SK-N-SH (cell line): ENCODE measurements at regions not wholly inside any gene's neighbourhood (a gene's known extent, or its start where the extent isn't known, plus 50 kb on each side); places are given as distances from the start of the nearest gene placed in this dataset.

Experiments used
- CTCF ChIA-PET: fragments of 300-600, 350-600 bp; formaldehyde crosslinking; extraction: SDS; loops from one replicate; lab custom pipeline; 2021; lab: Yijun Ruan, JAX
- POLR2A ChIA-PET: fragments of 350-600 bp; sonication (Branson Sonifier 250); formaldehyde crosslinking; extraction: SDS; loops from one replicate; lab custom pipeline; 2020; ENCODE audit warnings: antibody characterized with exemption, inconsistent platforms; lab: Yijun Ruan, JAX
- DNase-seq: peaks from one replicate; pipeline ENCODE4 v3.0.0; 2012
- H2AFZ ChIP-seq: fragments of 200-600 bp; sonication (generic); 2 replicates; pipeline ENCODE4 v1.8.1; 2016; ENCODE audit warnings: antibody characterized with exemption, mild to moderate bottlenecking, low read depth
- H3F3A ChIP-seq: fragments of 200-600 bp; sonication (generic); replicated peaks from 2 replicates; pipeline ENCODE3; 2016; ENCODE audit warnings: antibody characterized with exemption, mild to moderate bottlenecking; ENCODE audit not compliant: insufficient read depth
- H3K27ac ChIP-seq, 2 experiments: fragments of 200-500 bp in 1 of 2; fragments of 200-600 bp in 1 of 2; sonication (Bioruptor generic) in 1 of 2; sonication (generic), shearing (Covaris generic) in 1 of 2; 2 replicates each; pipeline versions ENCODE4 v1.5.1 to v1.6.1; 2014 to 2016; ENCODE audit warnings: low read depth in 2 of 2, inconsistent platforms in 1 of 2, low read length in 1 of 2, mild to moderate bottlenecking in 1 of 2, mixed read lengths in 1 of 2
- H3K27me3 ChIP-seq: fragments of 200-600 bp; sonication (generic), shearing (Covaris generic); 2 replicates; pipeline ENCODE4 v1.6.1; 2016; ENCODE audit warnings: mixed run types; ENCODE audit not compliant: insufficient read depth
- H3K36me3 ChIP-seq, 2 experiments: fragments of 200-500 bp in 1 of 2; fragments of 200-600 bp in 1 of 2; sonication (Bioruptor generic) in 1 of 2; sonication (generic) in 1 of 2; replicated peaks in 1 of 2; 2 replicates each; pipeline versions ENCODE3 to v1.5.1; 2014 to 2016; ENCODE audit warnings: low read length in 1 of 2, mild to moderate bottlenecking in 1 of 2; ENCODE audit not compliant: insufficient read depth in 2 of 2, control insufficient read depth in 1 of 2
- H3K4me1 ChIP-seq, 2 experiments: fragments of 200-500 bp in 1 of 2; fragments of 200-600 bp in 1 of 2; sonication (Bioruptor generic) in 1 of 2; sonication (generic), shearing (Covaris generic) in 1 of 2; 2 replicates each; pipeline versions ENCODE4 v1.5.1 to v1.6.1; 2014 to 2016; ENCODE audit warnings: low read depth in 1 of 2, low read length in 1 of 2, mixed run types in 1 of 2; ENCODE audit not compliant: insufficient read depth in 2 of 2, control insufficient read depth in 1 of 2
- H3K4me2 ChIP-seq: fragments of 200-600 bp; sonication (generic), shearing (Covaris generic); 2 replicates; pipeline ENCODE4 v1.6.1; 2017; ENCODE audit warnings: mixed run types
- H3K4me3 ChIP-seq, 2 experiments: fragments of 200-500 bp in 1 of 2; fragments of 200-600 bp in 1 of 2; sonication (Bioruptor generic) in 1 of 2; sonication (generic), shearing (Covaris generic) in 1 of 2; 2 replicates each; pipeline versions ENCODE4 v1.5.1 to v1.8.1; 2014 to 2016; ENCODE audit warnings: low read depth in 2 of 2, inconsistent platforms in 1 of 2, low read length in 1 of 2, mild to moderate bottlenecking in 1 of 2, mixed read lengths in 1 of 2, moderate library complexity in 1 of 2
- H3K79me2 ChIP-seq: fragments of 200-600 bp; sonication (generic); 2 replicates; pipeline ENCODE4 v1.8.1; 2017; ENCODE audit warnings: mild to moderate bottlenecking; ENCODE audit not compliant: insufficient read depth
- H3K9ac ChIP-seq: fragments of 200-600 bp; sonication (generic); 2 replicates; pipeline ENCODE4 v1.6.1; 2017; ENCODE audit warnings: mixed run types
- H3K9me2 ChIP-seq: fragments of 200-600 bp; sonication (generic); 2 replicates; pipeline ENCODE4 v1.6.1; 2017; ENCODE audit warnings: mixed run types
- H3K9me3 ChIP-seq: fragments of 200-600 bp; sonication (generic); 2 replicates; pipeline ENCODE4 v1.6.1; 2017; ENCODE audit warnings: mixed run types, mild to moderate bottlenecking, moderate library complexity
- H4K20me1 ChIP-seq: fragments of 200-600 bp; sonication (generic); 2 replicates; pipeline ENCODE4 v1.6.1; 2017; ENCODE audit warnings: mild to moderate bottlenecking, mixed run types; ENCODE audit not compliant: insufficient read depth
- ELF1 ChIP-seq: IDR thresholded peaks from 2 replicates; pipeline ENCODE4 v1.4.0; 2012
- EP300 ChIP-seq, 2 experiments: IDR thresholded peaks; 2 replicates each; pipeline versions ENCODE4 v1.4.0 to v1.6.1; 2012; ENCODE audit warnings: borderline replicate concordance in 1 of 2, low read depth in 1 of 2, low read length in 1 of 2
- EZH2phosphoT487 ChIP-seq: fragments of 200-600 bp; sonication (generic); IDR thresholded peaks from 2 replicates; pipeline ENCODE4 v1.6.1; 2017; ENCODE audit warnings: low read depth, mixed run types, mild to moderate bottlenecking, antibody characterized with exemption, moderate library complexity, borderline replicate concordance
- FOSL2 ChIP-seq: IDR thresholded peaks from 2 replicates; pipeline ENCODE4 v1.4.0; 2012; ENCODE audit warnings: low read depth, mild to moderate bottlenecking, moderate library complexity, borderline replicate concordance
- FOXJ3 ChIP-seq: sonication (generic); formaldehyde crosslinking; IDR thresholded peaks from 2 replicates; pipeline ENCODE4 v1.5.1; 2020; ENCODE audit warnings: mild to moderate bottlenecking, missing genetic modification reagents
- FOXM1 ChIP-seq: IDR thresholded peaks from 2 replicates; pipeline ENCODE4 v1.4.0; 2012; ENCODE audit warnings: low read depth, mild to moderate bottlenecking
- GABPA ChIP-seq: IDR thresholded peaks from 2 replicates; pipeline ENCODE4 v1.4.0; 2012; ENCODE audit warnings: low read depth, mild to moderate bottlenecking
- GATA2 ChIP-seq: sonication (generic); formaldehyde crosslinking; IDR thresholded peaks from 2 replicates; pipeline ENCODE4 v1.5.0; 2020; ENCODE audit warnings: mild to moderate bottlenecking, missing genetic modification reagents
- IRF3 ChIP-seq: fragments of 150-350 bp; IDR thresholded peaks from 2 replicates; pipeline ENCODE4 v1.6.1; 2016; ENCODE audit warnings: mild to moderate bottlenecking, low read depth, low read length
- JUND ChIP-seq: IDR thresholded peaks from 2 replicates; pipeline ENCODE4 v1.4.0; 2012
- MXI1 ChIP-seq: IDR thresholded peaks from 2 replicates; pipeline ENCODE4 v1.6.1; 2012; ENCODE audit warnings: mild to moderate bottlenecking, low read depth, low read length, improper control_type of control experiment
- NFIC ChIP-seq: IDR thresholded peaks from 2 replicates; pipeline ENCODE4 v1.4.0; 2012; ENCODE audit warnings: borderline replicate concordance
- NRF1 ChIP-seq: IDR thresholded peaks from 2 replicates; pipeline ENCODE4 v1.6.1; 2012; ENCODE audit warnings: low read depth, mild to moderate bottlenecking, low read length
- PBX3 ChIP-seq: IDR thresholded peaks from 2 replicates; pipeline ENCODE4; 2012
- POLR2AphosphoS5 ChIP-seq: IDR thresholded peaks from 2 replicates; pipeline ENCODE4 v1.6.1; 2012; ENCODE audit warnings: low read depth, low read length
- RAD21 ChIP-seq: IDR thresholded peaks from 2 replicates; pipeline ENCODE4 v1.6.1; 2012; ENCODE audit warnings: mild to moderate bottlenecking, low read length
- RFX5 ChIP-seq: IDR thresholded peaks from 2 replicates; pipeline ENCODE4 v1.6.1; 2012; ENCODE audit warnings: mild to moderate bottlenecking, improper control_type of control experiment, low read length
- RXRA ChIP-seq: IDR thresholded peaks from 2 replicates; pipeline ENCODE4 v1.4.0; 2012; ENCODE audit warnings: low read depth, mild to moderate bottlenecking, borderline replicate concordance
- SIN3A ChIP-seq: IDR thresholded peaks from 2 replicates; pipeline ENCODE4 v1.6.1; 2012; ENCODE audit warnings: low read depth, mild to moderate bottlenecking, low read length, moderate library complexity, borderline replicate concordance
- TAF1 ChIP-seq: IDR thresholded peaks from 2 replicates; pipeline ENCODE4 v1.6.1; 2012; ENCODE audit warnings: low read depth, mild to moderate bottlenecking, low read length, moderate library complexity, borderline replicate concordance
- TCF12 ChIP-seq: IDR thresholded peaks from 2 replicates; pipeline ENCODE4 v1.4.0; 2012
- TEAD4 ChIP-seq: IDR thresholded peaks from 2 replicates; pipeline ENCODE4 v1.4.0; 2012; ENCODE audit warnings: mild to moderate bottlenecking, borderline replicate concordance; ENCODE audit not compliant: insufficient read depth
- YY1 ChIP-seq: IDR thresholded peaks from 2 replicates; pipeline ENCODE4 v1.4.0; 2012; ENCODE audit warnings: low read depth, mild to moderate bottlenecking
- ZBTB33 ChIP-seq: IDR thresholded peaks from 2 replicates; pipeline ENCODE4 v1.4.0; 2012; ENCODE audit warnings: low read depth, borderline replicate concordance
- WGBS: methylation state at CpG from one replicate; pipeline ENCODE4 v1.1.6; 2017; ENCODE audit warnings: low lambda C conversion rate; 5-methylcytosine and 5-hydroxymethylcytosine counted together

- H3K27ac ChIP-seq = peak overlapping the region in 1 of 2 experiments; percentile 48; a peak in 2 of 4 replicates
- H3K4me2 ChIP-seq = no peak overlapping the region
- ChIA-PET POLR2A (no interaction called here), CTCF (no interaction called here)
- no peaks in the 10 kb centered on the region for H4K20me1 ChIP-seq
- H3K79me2 ChIP-seq = no peaks in the 10 kb centered on the region
- H3K9me3 ChIP-seq = no peaks in the 10 kb centered on the region
- TF ChIP-seq FOSL2 = peak; percentile 30; the same call in 1 of the 2 replicates
- no peak for TF ChIP-seq RFX5
- TF ChIP-seq JUND = peak; percentile 34
- no peak for TF ChIP-seq GATA2 (CRISPR knock-in tag)
- peak; percentile 43; the same call in 1 of the 2 replicates for TF ChIP-seq TCF12
- peak; percentile 58; the same call in 1 of the 2 replicates for TF ChIP-seq NFIC
- TF ChIP-seq TEAD4 = 0 out of 2 replicates have a peak, but pooled peaks have one; percentile 9
- peak in 1 of 2 experiments; percentile 55; a peak in 1 of 4 replicates for TF ChIP-seq EP300 (IDR thresholded peaks at IDR 0.05; ENCODE audit: borderline replicate concordance in 1 of 2, low read depth in 1 of 2, low read length in 1 of 2)
- no peak overlapping the region for H3K4me3 ChIP-seq
- DNase-seq = no peak
- H3K36me3 ChIP-seq = no peaks in the 10 kb centered on the region
- no peak overlapping the region for H2AFZ ChIP-seq
- H3K27me3 ChIP-seq = no peaks in the 10 kb centered on the region
- H3K9me2 ChIP-seq = no peaks in the 10 kb centered on the region
- peaks cover 7 to 21% of the 10 kb centered on the region in 2 experiments; a peak in 3 of 4 replicates for H3K4me1 ChIP-seq
- no peaks in the 10 kb centered on the region for H3F3A ChIP-seq
- H3K9ac ChIP-seq = no peak overlapping the region
These were observed 344.5 kb upstream of the PLET1 start for GRCh38 chr11:112605093-112605666.

- no peaks in the 10 kb centered on the region for H3F3A ChIP-seq
- no peaks in the 10 kb centered on the region for H3K36me3 ChIP-seq
- no peak overlapping the region for H3K27ac ChIP-seq
- no peak overlapping the region for H3K4me2 ChIP-seq
- no peak overlapping the region for H3K4me3 ChIP-seq
- H3K4me1 ChIP-seq = peaks cover 16 to 35% of the 10 kb centered on the region in 2 experiments
- POLR2A ChIA-PET = no interaction called here
- H3K9me2 ChIP-seq = no peaks in the 10 kb centered on the region
- no peaks in the 10 kb centered on the region for H3K79me2 ChIP-seq
- CTCF ChIA-PET = interaction anchor here (1.0 kb wide), 1 partner anchor 683 kb away, joined by 4 read pairs; no protein-coding TSS in a partner anchor
- no peak overlapping the region for H2AFZ ChIP-seq
- WGBS = 80% methylated on average over 2 of the region's 2 CpGs
- no peak for TF ChIP-seq GABPA
- no peak for TF ChIP-seq MXI1
- TF ChIP-seq ZBTB33 = no peak
- no peak for TF ChIP-seq PBX3
- TF ChIP-seq RXRA = no peak
- no peak for TF ChIP-seq TAF1
- TF ChIP-seq SIN3A = no peak
- TF ChIP-seq YY1 = no peak
- no peak for TF ChIP-seq IRF3
- no peak for TF ChIP-seq NFIC
- TF ChIP-seq EZH2phosphoT487 = no peak
- no peak for TF ChIP-seq FOXM1
- no peak for TF ChIP-seq TEAD4
- no peak for TF ChIP-seq NRF1
- no peak for TF ChIP-seq FOXJ3 (CRISPR knock-in tag)
- no peak for TF ChIP-seq ELF1
- no peak for TF ChIP-seq EP300 (IDR thresholded peaks at IDR 0.05; ENCODE audit: borderline replicate concordance in 1 of 2, low read depth in 1 of 2, low read length in 1 of 2)
- TF ChIP-seq POLR2AphosphoS5 = no peak
- no peak for TF ChIP-seq FOSL2
- no peak for TF ChIP-seq RAD21
- TF ChIP-seq, all 33 proteins: peak for 0
- no peaks in the 10 kb centered on the region for H3K27me3 ChIP-seq
- no peaks in the 10 kb centered on the region for H3K9me3 ChIP-seq
- no peaks in the 10 kb centered on the region for H4K20me1 ChIP-seq
- no peak overlapping the region for H3K9ac ChIP-seq
- no peak for DNase-seq
These were observed 346.0 kb upstream of the PLET1 start for GRCh38 chr11:112606656-112607055.
